ENCODE measurements at regions not wholly inside any gene's neighbourhood (a gene's known extent, or its start where the extent isn't known, plus 50 kb on each side); places are given as distances from the start of the nearest gene placed in this dataset.

- Histone ChIP-seq H3K27me3 (ENCODE audit: low read depth, low read length) (no peaks in the 10 kb centered on the region), H3K4me1 (ENCODE audit: low read length) (no peaks in the 10 kb centered on the region), H3K27ac (ENCODE audit: low read length) (no peak overlapping the region), H3K9ac (ENCODE audit: low read length) (no peak overlapping the region), H4K20me1 (ENCODE audit: insufficient read depth, low read length) (no peaks in the 10 kb centered on the region), H3K79me2 (ENCODE audit: low read length) (no peaks in the 10 kb centered on the region), H3K4me2 (ENCODE audit: low read length) (no peak overlapping the region), H3K36me3 (replicated peaks; ENCODE audit: low read depth, low read length) (no peaks in the 10 kb centered on the region), H3K4me3 (ENCODE audit: low read length) (no peak overlapping the region), H2AFZ (ENCODE audit: low read depth, low read length) (no peak overlapping the region), H3K9me3 (ENCODE audit: insufficient read depth, low read length) (no peaks in the 10 kb centered on the region)
- TF ChIP-seq CTCF (IDR thresholded peaks at IDR 0.05; ENCODE audit: low read depth, low read length) (no peak), EZH2phosphoT487 (IDR thresholded peaks at IDR 0.05; ENCODE audit: low read depth) (no peak)
Observed at GRCh38 chr4:36740796-36741310, 459.4 kb downstream of the DTHD1 start.

GRCh38 chr4:36747277-36748129 is 466.1 kb downstream of the DTHD1 start:
- TF ChIP-seq EZH2phosphoT487 (IDR thresholded peaks at IDR 0.05; ENCODE audit: low read depth) (no peak), CTCF (IDR thresholded peaks at IDR 0.05; ENCODE audit: low read depth, low read length) (no peak)
- no peak overlapping the region for H3K4me3 ChIP-seq (ENCODE audit: low read length)
- H3K4me2 ChIP-seq (ENCODE audit: low read length): no peak overlapping the region
- no peaks in the 10 kb centered on the region for H3K27me3 ChIP-seq (ENCODE audit: low read depth, low read length)
- H3K27ac ChIP-seq (ENCODE audit: low read length): no peak overlapping the region
- peaks cover 9% of the 10 kb centered on the region for H3K4me1 ChIP-seq (ENCODE audit: low read length)
- H3K9me3 ChIP-seq (ENCODE audit: insufficient read depth, low read length): no peaks in the 10 kb centered on the region
- no peaks in the 10 kb centered on the region for H3K36me3 ChIP-seq (replicated peaks; ENCODE audit: low read depth, low read length)
- H2AFZ ChIP-seq (ENCODE audit: low read depth, low read length): peak overlapping the region; percentile 51; the same call in 1 of the 2 replicates
- H4K20me1 ChIP-seq (ENCODE audit: insufficient read depth, low read length): no peaks in the 10 kb centered on the region
- no peak overlapping the region for H3K9ac ChIP-seq (ENCODE audit: low read length)
- H3K79me2 ChIP-seq (ENCODE audit: low read length): no peaks in the 10 kb centered on the region

- no peak for TF ChIP-seq CTCF (IDR thresholded peaks at IDR 0.05; ENCODE audit: low read depth, low read length)
- no peak for TF ChIP-seq EZH2phosphoT487 (IDR thresholded peaks at IDR 0.05; ENCODE audit: low read depth)
- no peaks in the 10 kb centered on the region for H3K9me3 ChIP-seq (ENCODE audit: insufficient read depth, low read length)
- no peaks in the 10 kb centered on the region for H3K36me3 ChIP-seq (replicated peaks; ENCODE audit: low read depth, low read length)
- H2AFZ ChIP-seq (ENCODE audit: low read depth, low read length): no peak overlapping the region
- H3K4me2 ChIP-seq (ENCODE audit: low read length): peak overlapping the region; percentile 2; the same call in 1 of the 2 replicates
- no peak overlapping the region for H3K9ac ChIP-seq (ENCODE audit: low read length)
- peaks cover 18% of the 10 kb centered on the region for H3K4me1 ChIP-seq (ENCODE audit: low read length)
- no peak overlapping the region for H3K27ac ChIP-seq (ENCODE audit: low read length)
- no peaks in the 10 kb centered on the region for H3K27me3 ChIP-seq (ENCODE audit: low read depth, low read length)
- no peaks in the 10 kb centered on the region for H3K79me2 ChIP-seq (ENCODE audit: low read length)
- no peaks in the 10 kb centered on the region for H4K20me1 ChIP-seq (ENCODE audit: insufficient read depth, low read length)
- H3K4me3 ChIP-seq (ENCODE audit: low read length): no peak overlapping the region
Observed at GRCh38 chr4:36753048-36753447, 471.6 kb downstream of the DTHD1 start.

GRCh38 chr4:36757580-36758311 is 476.3 kb downstream of the DTHD1 start:
- H3K36me3 ChIP-seq (replicated peaks; ENCODE audit: low read depth, low read length): no peaks in the 10 kb centered on the region
- no peaks in the 10 kb centered on the region for H3K27me3 ChIP-seq (ENCODE audit: low read depth, low read length)
- H3K9ac ChIP-seq (ENCODE audit: low read length): no peak overlapping the region
- no peaks in the 10 kb centered on the region for H3K9me3 ChIP-seq (ENCODE audit: insufficient read depth, low read length)
- H3K4me2 ChIP-seq (ENCODE audit: low read length): no peak overlapping the region
- H3K79me2 ChIP-seq (ENCODE audit: low read length): no peaks in the 10 kb centered on the region
- no peaks in the 10 kb centered on the region for H4K20me1 ChIP-seq (ENCODE audit: insufficient read depth, low read length)
- no peak overlapping the region for H3K27ac ChIP-seq (ENCODE audit: low read length)
- peaks cover 8% of the 10 kb centered on the region for H3K4me1 ChIP-seq (ENCODE audit: low read length)
- H3K4me3 ChIP-seq (ENCODE audit: low read length): no peak overlapping the region
- peak overlapping the region; percentile 31; the same call in 1 of the 2 replicates for H2AFZ ChIP-seq (ENCODE audit: low read depth, low read length)
- no peak for TF ChIP-seq CTCF (IDR thresholded peaks at IDR 0.05; ENCODE audit: low read depth, low read length)
- TF ChIP-seq EZH2phosphoT487 (IDR thresholded peaks at IDR 0.05; ENCODE audit: low read depth): no peak
